Stomach (tissue), 8 donors: ENCODE measurements at regions not wholly inside any gene's neighbourhood (a gene's known extent, or its start where the extent isn't known, plus 50 kb on each side); places are given as distances from the start of the nearest gene placed in this dataset.

Experiments
- DNase-seq, 2 donors: peaks; one replicate each; pipeline versions ENCODE4 v3.0.0 to v3.0.0-alpha.2; 2013 to 2019
- H3K27ac ChIP-seq, 5 donors: fragments of 200-600 bp in 4 of 5; sonication (generic) in 4 of 5; one replicate each; pipeline ENCODE4 v1.5.1; 2013 to 2019; ENCODE audit warnings: mild to moderate bottlenecking in 1 of 5, moderate library complexity in 1 of 5
- H3K27me3 ChIP-seq, 3 donors: fragments of 200-600 bp; sonication (generic); one replicate each; pipeline ENCODE4 v1.5.1; 2017 to 2019; ENCODE audit warnings: mixed run types in 1 of 3
- H3K36me3 ChIP-seq, 4 donors: fragments of 200-600 bp; sonication (generic); 1 replicate in 3 of 4; 2 replicates in 1 of 4; pipeline ENCODE4 v1.5.1; 2016 to 2019
- H3K4me1 ChIP-seq, 4 donors: fragments of 200-600 bp; sonication (generic); one replicate each; pipeline ENCODE4 v1.5.1; 2016 to 2019
- H3K4me3 ChIP-seq, 4 donors: fragments of 200-600 bp; sonication (generic) in 3 of 4; one replicate each; pipeline ENCODE4 v1.5.1; 2016 to 2019; ENCODE audit warnings: mild to moderate bottlenecking in 1 of 4
- H3K9me3 ChIP-seq, 4 donors: fragments of 200-600 bp; sonication (generic); one replicate each; pipeline ENCODE4 v1.5.1; 2016 to 2019
- EP300 ChIP-seq: sonication (generic); formaldehyde crosslinking; IDR thresholded peaks from one replicate; pipeline ENCODE4 v1.6.1; 2017; ENCODE audit warnings: antibody characterized with exemption
- POLR2A ChIP-seq, 4 donors: fragments of 450-650 bp; IDR thresholded peaks; one replicate each; pipeline ENCODE4 v1.6.1; 2016; ENCODE audit warnings: antibody characterized with exemption in 4 of 4, control low read depth in 2 of 4, mild to moderate bottlenecking in 1 of 4, moderate library complexity in 1 of 4
- POLR2AphosphoS5 ChIP-seq, 3 donors: sonication (generic); formaldehyde crosslinking; IDR thresholded peaks; one replicate each; pipeline ENCODE4 v1.6.1; 2016; ENCODE audit warnings: antibody characterized with exemption in 3 of 3
- WGBS, 5 donors: extraction: QIAGEN DNeasy Blood & Tissue Kit in 3 of 5; methylation state at CpG; one replicate each; pipeline versions ENCODE4 v1.1.5 to v1.1.7; 2013 to 2018; 5-methylcytosine and 5-hydroxymethylcytosine counted together
- intact Hi-C: fragments of 100-400 bp; cut with DNase I; formaldehyde crosslinking; loops from one replicate; pipeline ENCODE4 v1.15.1; 2023; ENCODE audit warnings: low total_unique reads
- TF ChIP-seq, protein P1 (sequence below), 7 experiments: fragments of 450-650 bp in 4 of 7; fragments of 200-600 bp in 3 of 7; sonication (generic) in 3 of 7; IDR thresholded peaks; one replicate each; pipeline ENCODE4 v1.5.1; 2016 to 2019; ENCODE audit warnings: antibody characterized with exemption in 7 of 7, control low read depth in 2 of 7, mild to moderate bottlenecking in 1 of 7
- donor health status: healthy with polysubstance abuse.
- donor health status: Bipolar disorder and iron deficiency.
- donor health status: healthy.

DNA sequence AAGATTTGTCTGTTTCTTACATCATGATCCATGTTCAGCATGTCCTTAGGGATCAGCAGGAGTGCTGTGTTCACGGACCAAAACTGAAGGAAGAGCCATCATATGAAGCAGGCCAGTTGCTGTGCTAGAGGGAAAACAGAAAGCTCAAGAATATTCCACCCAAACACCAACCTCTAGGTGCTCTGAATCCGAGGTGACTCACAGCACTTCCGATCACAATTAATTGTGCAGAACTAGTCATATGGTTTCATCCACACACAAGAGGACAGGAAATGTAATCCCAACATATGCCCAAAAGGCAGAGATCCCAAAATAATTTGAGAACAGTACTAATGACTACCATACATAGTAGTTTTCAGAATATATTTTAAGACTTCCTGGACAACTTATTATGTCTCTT lies 257.9 kb upstream of the KCNH8 start:
- Histone ChIP-seq H3K9me3 (no peaks in the 10 kb centered on the region), H3K27me3 (no peaks in the 10 kb centered on the region), H3K4me3 (no peak overlapping the region), H3K4me1 (no peaks in the 10 kb centered on the region), H3K27ac (no peak overlapping the region), H3K36me3 (no peaks in the 10 kb centered on the region)
- 83 to 93% (median 90%) methylated on average over 3 of the region's 3 CpGs for WGBS, 5 donors
- no peak for DNase-seq
- intact Hi-C loops: no loop called here
- no peak for TF ChIP-seq POLR2AphosphoS5 (IDR thresholded peaks at IDR 0.05)
- no peak for TF ChIP-seq POLR2A (IDR thresholded peaks at IDR 0.05)
- TF ChIP-seq EP300: no peak
- TF ChIP-seq, protein P1, sequence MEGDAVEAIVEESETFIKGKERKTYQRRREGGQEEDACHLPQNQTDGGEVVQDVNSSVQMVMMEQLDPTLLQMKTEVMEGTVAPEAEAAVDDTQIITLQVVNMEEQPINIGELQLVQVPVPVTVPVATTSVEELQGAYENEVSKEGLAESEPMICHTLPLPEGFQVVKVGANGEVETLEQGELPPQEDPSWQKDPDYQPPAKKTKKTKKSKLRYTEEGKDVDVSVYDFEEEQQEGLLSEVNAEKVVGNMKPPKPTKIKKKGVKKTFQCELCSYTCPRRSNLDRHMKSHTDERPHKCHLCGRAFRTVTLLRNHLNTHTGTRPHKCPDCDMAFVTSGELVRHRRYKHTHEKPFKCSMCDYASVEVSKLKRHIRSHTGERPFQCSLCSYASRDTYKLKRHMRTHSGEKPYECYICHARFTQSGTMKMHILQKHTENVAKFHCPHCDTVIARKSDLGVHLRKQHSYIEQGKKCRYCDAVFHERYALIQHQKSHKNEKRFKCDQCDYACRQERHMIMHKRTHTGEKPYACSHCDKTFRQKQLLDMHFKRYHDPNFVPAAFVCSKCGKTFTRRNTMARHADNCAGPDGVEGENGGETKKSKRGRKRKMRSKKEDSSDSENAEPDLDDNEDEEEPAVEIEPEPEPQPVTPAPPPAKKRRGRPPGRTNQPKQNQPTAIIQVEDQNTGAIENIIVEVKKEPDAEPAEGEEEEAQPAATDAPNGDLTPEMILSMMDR (IDR thresholded peaks at IDR 0.05): no peak

DNA sequence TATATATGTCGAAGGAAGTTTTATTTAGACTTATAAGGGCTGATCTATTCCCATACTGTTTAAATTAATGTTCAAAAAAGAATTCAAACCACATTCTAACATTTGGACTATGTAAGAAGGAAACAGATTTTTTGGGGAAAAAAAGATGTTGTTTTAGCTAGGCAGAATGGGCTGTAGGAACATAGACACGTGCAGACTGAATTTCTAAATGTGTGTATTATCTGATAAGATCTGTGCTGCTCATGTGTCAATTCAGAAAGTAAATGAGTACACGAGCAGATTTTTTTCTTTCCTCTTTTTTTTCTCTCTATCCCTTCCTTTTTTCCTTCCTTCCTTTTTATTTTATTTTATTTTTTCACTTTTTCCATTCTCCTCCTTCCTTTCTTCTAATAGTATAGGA lies 259.5 kb upstream of the KCNH8 start:
- no peaks in the 10 kb centered on the region for H3K4me1 ChIP-seq
- H3K27me3 ChIP-seq: no peaks in the 10 kb centered on the region
- no peak overlapping the region for H3K4me3 ChIP-seq
- intact Hi-C loops: no loop called here
- no peaks in the 10 kb centered on the region for H3K9me3 ChIP-seq
- H3K27ac ChIP-seq: no peak overlapping the region
- TF ChIP-seq POLR2A (IDR thresholded peaks at IDR 0.05) (no peak), EP300 (no peak)
- TF ChIP-seq, protein P1 (IDR thresholded peaks at IDR 0.05): no peak
- H3K36me3 ChIP-seq: no peaks in the 10 kb centered on the region
- DNase-seq: no peak
- WGBS, 5 donors: 39 to 50% (median 43%) methylated on average over 3 of the region's 3 CpGs

DNA sequence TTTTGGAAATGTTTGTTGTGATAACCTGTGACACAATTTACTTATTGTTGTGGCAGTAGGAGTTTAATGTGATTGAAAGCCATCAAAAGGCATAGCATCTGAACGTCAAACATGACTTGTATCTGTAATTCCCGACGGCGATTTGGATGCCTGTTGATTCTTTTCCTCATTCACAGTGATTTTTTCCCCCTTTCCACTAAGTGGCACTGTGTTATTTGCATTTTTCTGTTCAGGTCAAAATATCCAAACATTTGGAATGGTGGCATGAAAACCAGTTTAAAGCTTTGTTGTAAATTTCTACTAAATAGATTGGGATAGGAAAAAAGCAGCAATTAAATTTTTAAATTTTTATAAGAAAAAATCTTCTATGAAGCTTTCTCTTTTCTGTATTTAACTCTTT lies 259.9 kb upstream of the KCNH8 start:
- 40 to 64% (median 51%) methylated on average over 4 of the region's 4 CpGs for WGBS, 5 donors

DNA sequence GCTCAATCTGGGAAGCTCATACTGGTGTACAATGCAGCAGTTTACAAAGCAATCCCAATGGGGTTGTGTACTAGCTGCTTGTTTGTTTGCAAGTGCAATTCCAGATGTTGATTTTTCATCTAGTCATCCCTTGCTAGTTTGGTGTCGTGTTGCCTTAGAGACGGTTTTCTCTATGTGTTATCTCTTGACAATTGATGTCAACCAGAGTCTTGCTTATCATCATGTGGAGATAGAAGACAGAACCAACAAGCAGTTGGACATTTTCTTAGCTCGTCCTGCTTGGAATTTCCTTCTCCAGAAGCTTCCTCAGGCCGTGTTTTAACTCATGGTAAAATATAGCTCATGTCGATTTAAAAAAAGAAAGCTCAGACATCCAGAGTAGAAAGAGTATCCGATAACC lies 262.0 kb upstream of the KCNH8 start:
- no peak overlapping the region for H3K4me3 ChIP-seq
- no peaks in the 10 kb centered on the region for H3K36me3 ChIP-seq
- no peaks in the 10 kb centered on the region for H3K9me3 ChIP-seq
- 67 to 85% (median 76%) methylated on average over 6 of the region's 6 CpGs for WGBS, 5 donors
- no peaks in the 10 kb centered on the region for H3K4me1 ChIP-seq
- DNase-seq: no peak
- H3K27ac ChIP-seq: no peak overlapping the region
- no peaks in the 10 kb centered on the region for H3K27me3 ChIP-seq
- TF ChIP-seq POLR2A (IDR thresholded peaks at IDR 0.05) (no peak), POLR2AphosphoS5 (IDR thresholded peaks at IDR 0.05) (no peak), EP300 (no peak)
- TF ChIP-seq, protein P1 (IDR thresholded peaks at IDR 0.05): no peak
- intact Hi-C loops: no loop called here

More for the DNA sequence above, 259.9 kb upstream of the KCNH8 start:
- no peak for DNase-seq
- Histone ChIP-seq H3K36me3 (no peaks in the 10 kb centered on the region), H3K27me3 (no peaks in the 10 kb centered on the region), H3K4me1 (no peaks in the 10 kb centered on the region), H3K27ac (no peak overlapping the region), H3K9me3 (no peaks in the 10 kb centered on the region), H3K4me3 (no peak overlapping the region)
- intact Hi-C loops: no loop called here
- TF ChIP-seq EP300 (no peak), POLR2AphosphoS5 (IDR thresholded peaks at IDR 0.05) (no peak), POLR2A (IDR thresholded peaks at IDR 0.05) (no peak)
- TF ChIP-seq, protein P1 (IDR thresholded peaks at IDR 0.05): no peak

DNA sequence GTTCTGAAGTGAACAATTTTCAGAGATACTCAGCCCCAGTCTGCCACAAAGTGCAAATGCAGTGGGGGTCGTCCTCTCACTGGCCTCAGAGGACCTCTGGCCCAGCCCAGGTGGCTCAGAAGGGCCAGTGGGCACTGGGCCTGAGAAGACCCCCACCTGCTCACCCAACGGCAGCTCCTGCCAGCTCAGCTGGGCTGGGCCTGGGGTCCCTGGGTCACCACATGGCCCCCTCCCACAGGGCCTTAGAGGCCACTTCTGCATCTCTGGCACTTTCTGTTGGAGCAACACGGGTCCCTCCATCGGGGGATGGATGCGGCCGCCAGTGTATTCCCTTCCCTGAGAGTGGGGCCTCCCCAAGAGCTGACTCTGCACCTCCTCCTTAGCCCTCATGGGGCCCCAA lies 262.7 kb upstream of the KCNH8 start:
- H3K4me1 ChIP-seq: no peaks in the 10 kb centered on the region
- no peak for DNase-seq
- WGBS, 5 donors: 89 to 95% (median 93%) methylated on average over 5 to 6 of the region's 6 CpGs
- TF ChIP-seq POLR2A (IDR thresholded peaks at IDR 0.05) (no peak), EP300 (no peak), POLR2AphosphoS5 (IDR thresholded peaks at IDR 0.05) (no peak)
- TF ChIP-seq, protein P1 (IDR thresholded peaks at IDR 0.05): no peak
- no peaks in the 10 kb centered on the region for H3K9me3 ChIP-seq
- no peaks in the 10 kb centered on the region for H3K27me3 ChIP-seq
- intact Hi-C loops: no loop called here
- no peak overlapping the region for H3K27ac ChIP-seq
- no peak overlapping the region for H3K4me3 ChIP-seq
- no peaks in the 10 kb centered on the region for H3K36me3 ChIP-seq
